ENCODE measurements at regions not wholly inside any gene's neighbourhood (a gene's known extent, or its start where the extent isn't known, plus 50 kb on each side); places are given as distances from the start of the nearest gene placed in this dataset.

DNA sequence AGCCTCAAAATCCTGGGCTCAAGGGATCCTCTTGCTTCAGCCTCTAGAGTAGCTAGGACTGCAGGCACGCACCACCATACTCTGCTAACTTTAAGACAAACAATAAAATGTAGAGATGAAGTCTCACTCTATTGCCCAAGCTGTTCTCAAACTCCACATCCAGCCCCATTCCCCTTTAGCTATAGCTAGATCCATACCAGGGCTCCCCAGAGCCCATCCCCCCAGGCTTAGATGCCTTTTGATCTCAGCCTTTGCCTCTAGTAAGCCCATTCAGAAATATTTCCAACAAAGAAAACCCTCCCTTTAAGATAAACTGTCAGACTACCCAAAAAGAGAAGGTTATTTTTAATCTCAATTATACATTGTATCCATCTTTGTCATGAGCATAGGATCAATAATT, 325.4 kb downstream of the CHRM3 start:
- CTCF ChIA-PET = no interaction called here
- no peak overlapping the region for H2BK15ac ChIP-seq (ENCODE audit: low read depth, low read length)
- 0 out of 2 replicates have a peak, but pooled peaks cover 4% of the 10 kb centered on the region for H3K9me3 ChIP-seq (ENCODE audit: control insufficient read depth, insufficient read depth, low read length)
- H2BK20ac ChIP-seq (ENCODE audit: low read depth, low read length) = no peak overlapping the region
- no peak overlapping the region for H3K23ac ChIP-seq (ENCODE audit: low read depth, low read length)
- no peak overlapping the region for H2AK9ac ChIP-seq (replicated peaks; ENCODE audit: low read depth, low read length, poor library complexity)
- H3K36me3 ChIP-seq (ENCODE audit: control insufficient read depth, insufficient read depth, low read length) = no peaks in the 10 kb centered on the region
- H2BK120ac ChIP-seq (ENCODE audit: low read depth, low read length) = no peak overlapping the region
- H3K9me1 ChIP-seq (ENCODE audit: insufficient read depth, low read length) = no peaks in the 10 kb centered on the region
- H4K20me1 ChIP-seq (ENCODE audit: insufficient read depth, low read length) = no peaks in the 10 kb centered on the region
- DNase-seq (no peak), ATAC-seq (ENCODE audit: low read depth) (no peak)
- 80% methylated on average over 1 of the region's 1 CpG; no CpG with 5 or more reads in 1 of the 2 experiments for WGBS, 2 experiments (ENCODE audit: extremely low coverage in 2 of 2, insufficient read length in 1 of 2)
- no peak overlapping the region for H4K5ac ChIP-seq (ENCODE audit: low read depth, low read length)
- no peak overlapping the region for H4K8ac ChIP-seq (ENCODE audit: low read depth in 2 of 2, low read length in 2 of 2)
- no peak overlapping the region for H2AFZ ChIP-seq (replicated peaks; ENCODE audit: low read length, poor library complexity)
- H3K14ac ChIP-seq (replicated peaks; ENCODE audit: low read depth, low read length) = no peak overlapping the region
- no peak overlapping the region for H3K4ac ChIP-seq (ENCODE audit: low read depth, low read length)
- no peak overlapping the region for H4K91ac ChIP-seq (ENCODE audit: insufficient read depth, low read depth, low read length)
- dilution Hi-C loops (cut with HindIII; ENCODE audit: low sequenced_read_pairs, unreplicated experiment) = no loop called here
- H3K4me2 ChIP-seq (ENCODE audit: low read depth, low read length) = no peak overlapping the region
- BruUV-seq (replicated peaks) = no TSS peak
- no peaks in the 10 kb centered on the region for H3K79me1 ChIP-seq (ENCODE audit: low read depth in 1 of 2, low read length in 2 of 2)
- H3K27ac ChIP-seq (ENCODE audit: insufficient read depth, low read length) = no peak overlapping the region
- intact Hi-C loops (cut with micrococcal nuclease) = no loop called here
- H3K18ac ChIP-seq (ENCODE audit: low read depth, low read length) = no peak overlapping the region
- TF ChIP-seq BHLHE40 (IDR thresholded peaks at IDR 0.05; ENCODE audit: low read depth, low read length) (no peak), CTCF (conservative IDR thresholded peaks at IDR 0.05; ENCODE audit: low read depth, low read length) (no peak), MXI1 (IDR thresholded peaks at IDR 0.05; ENCODE audit: borderline replicate concordance, low read depth, low read length) (no peak), MAFK (IDR thresholded peaks at IDR 0.05; ENCODE audit: low read depth, low read length) (no peak), MAZ (IDR thresholded peaks at IDR 0.05; ENCODE audit: borderline replicate concordance, low read depth, low read length) (no peak), NFE2L2 (IDR thresholded peaks at IDR 0.05; ENCODE audit: low read depth, low read length) (no peak), CEBPB (IDR thresholded peaks at IDR 0.05; ENCODE audit: low read depth, low read length) (no peak), ELK1 (IDR thresholded peaks at IDR 0.05; ENCODE audit: borderline replicate concordance, low read depth, low read length) (no peak)
- TF ChIP-seq, protein P1, sequence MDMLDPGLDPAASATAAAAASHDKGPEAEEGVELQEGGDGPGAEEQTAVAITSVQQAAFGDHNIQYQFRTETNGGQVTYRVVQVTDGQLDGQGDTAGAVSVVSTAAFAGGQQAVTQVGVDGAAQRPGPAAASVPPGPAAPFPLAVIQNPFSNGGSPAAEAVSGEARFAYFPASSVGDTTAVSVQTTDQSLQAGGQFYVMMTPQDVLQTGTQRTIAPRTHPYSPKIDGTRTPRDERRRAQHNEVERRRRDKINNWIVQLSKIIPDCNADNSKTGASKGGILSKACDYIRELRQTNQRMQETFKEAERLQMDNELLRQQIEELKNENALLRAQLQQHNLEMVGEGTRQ (IDR thresholded peaks at IDR 0.05; ENCODE audit: low read depth, low read length) = no peak
- no peak overlapping the region for H2BK5ac ChIP-seq (ENCODE audit: low read depth, low read length, poor library complexity, severe bottlenecking)
- H3K4me3 ChIP-seq (ENCODE audit: insufficient read depth, low read depth, low read length) = no peak overlapping the region
- H3K27me3 ChIP-seq (ENCODE audit: control insufficient read depth, insufficient read depth, low read length) = no peaks in the 10 kb centered on the region
- H3K4me1 ChIP-seq (ENCODE audit: control insufficient read depth, insufficient read depth, low read length) = no peaks in the 10 kb centered on the region
- in situ Hi-C loops (cut with MboI; ENCODE audit: low sequenced_read_pairs) = no loop called here
- no peak overlapping the region for H3K9ac ChIP-seq (ENCODE audit: low read depth, low read length)
- POLR2A ChIA-PET (ENCODE audit: unreplicated experiment) = no interaction called here
- H3K56ac ChIP-seq (ENCODE audit: extremely low read depth, insufficient read depth, low read length) = no peak overlapping the region
- no peak overlapping the region for H2AK5ac ChIP-seq (ENCODE audit: low read depth, low read length)

All from IMR-90 (cell line).